GM19043 (cell line): ENCODE measurements at regions not wholly inside any gene's neighbourhood (a gene's known extent, or its start where the extent isn't known, plus 50 kb on each side); places are given as distances from the start of the nearest gene placed in this dataset.

ENCODE experiments used
- ATAC-seq: cut with Tn5 transposase; IDR thresholded peaks from one replicate; pipeline ENCODE4 v1.9.1; 2021; ENCODE audit warnings: low read depth; ENCODE audit not compliant: unreplicated experiment

GRCh38 chr21:15229390-15229789, 164.6 kb upstream of the NRIP1 start:
- ATAC-seq: no peak

GRCh38 chr21:15233611-15234010, 168.8 kb upstream of the NRIP1 start:
- ATAC-seq: no peak

DNA sequence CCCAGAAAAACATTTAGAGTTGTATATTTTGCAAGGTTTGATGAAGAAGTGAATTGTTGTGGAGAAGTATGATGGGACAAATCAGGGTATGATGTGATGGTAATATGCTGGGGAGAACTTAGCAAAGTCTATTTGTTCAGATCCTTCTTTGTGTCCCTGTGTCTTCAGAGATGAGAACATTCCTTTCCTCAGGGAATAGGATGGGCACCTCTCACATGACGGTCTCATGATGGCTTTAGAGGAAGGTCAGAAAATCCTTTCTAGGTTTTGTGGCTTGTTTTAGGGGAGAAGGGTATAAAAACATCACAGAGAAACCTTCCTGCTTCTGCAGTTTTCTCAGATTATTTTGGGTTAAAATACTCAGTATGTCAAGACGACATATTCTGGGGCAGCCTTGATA, 171.3 kb upstream of the NRIP1 start:
- no peak for ATAC-seq

- ATAC-seq: no peak
Measured at GRCh38 chr21:15240848-15241247, 176.0 kb upstream of the NRIP1 start.

DNA sequence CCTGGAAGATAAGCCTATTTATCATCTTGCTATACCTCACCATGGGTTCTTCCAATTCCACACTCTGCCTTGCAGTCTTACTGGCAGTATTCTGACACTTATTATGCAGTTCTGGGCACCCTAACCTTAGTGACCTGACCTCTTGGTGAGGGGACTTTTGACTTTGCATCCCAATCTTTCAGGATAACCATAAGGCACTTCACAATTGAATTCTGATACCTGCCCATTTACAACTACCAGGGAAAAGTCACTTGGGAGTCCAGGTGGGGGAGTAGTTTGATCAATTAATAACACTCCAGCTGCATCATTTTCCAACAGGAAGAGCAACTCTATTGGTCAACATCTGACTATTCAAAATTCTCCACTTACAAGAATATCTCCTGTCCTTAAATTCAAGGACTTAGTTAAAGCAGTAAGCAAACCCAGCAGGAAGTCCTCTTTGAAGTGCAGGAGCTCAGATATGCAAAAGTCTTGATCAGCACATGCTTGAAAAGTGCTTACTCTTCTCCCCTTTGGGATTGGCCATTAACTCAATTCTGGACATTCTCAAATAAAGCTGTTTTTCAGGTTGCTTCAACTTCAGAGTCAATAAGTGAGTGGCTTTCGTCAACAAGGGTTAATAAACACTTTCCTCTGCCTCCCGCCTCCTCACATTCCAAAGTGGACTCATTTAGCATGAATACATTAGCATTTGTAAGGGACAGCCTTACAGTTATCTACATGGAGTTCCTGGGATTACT, 177.4 kb upstream of the NRIP1 start:
- ATAC-seq: no peak

- ATAC-seq: no peak
Measured at GRCh38 chr21:15242906-15243305, 178.1 kb upstream of the NRIP1 start.

DNA sequence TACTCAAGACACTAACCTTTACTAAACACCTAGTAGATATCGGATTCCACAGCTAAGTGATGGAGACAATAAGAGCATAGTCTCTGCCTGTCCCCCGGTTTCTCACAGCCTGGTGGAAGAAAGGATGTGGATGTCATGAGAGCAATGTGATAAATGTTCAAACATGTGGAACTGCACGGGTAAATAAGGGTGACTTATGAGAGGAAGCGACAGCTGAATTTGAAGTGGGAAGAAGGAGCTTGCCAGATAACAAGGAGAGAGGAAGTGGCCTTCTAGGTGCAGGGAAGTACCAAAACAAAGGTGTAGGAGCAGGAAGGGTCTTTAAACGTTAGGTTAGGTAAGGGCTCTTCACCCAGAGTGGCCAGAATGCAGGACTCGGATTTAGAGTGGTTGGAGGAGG, 178.6 kb upstream of the NRIP1 start:
- ATAC-seq: no peak

DNA sequence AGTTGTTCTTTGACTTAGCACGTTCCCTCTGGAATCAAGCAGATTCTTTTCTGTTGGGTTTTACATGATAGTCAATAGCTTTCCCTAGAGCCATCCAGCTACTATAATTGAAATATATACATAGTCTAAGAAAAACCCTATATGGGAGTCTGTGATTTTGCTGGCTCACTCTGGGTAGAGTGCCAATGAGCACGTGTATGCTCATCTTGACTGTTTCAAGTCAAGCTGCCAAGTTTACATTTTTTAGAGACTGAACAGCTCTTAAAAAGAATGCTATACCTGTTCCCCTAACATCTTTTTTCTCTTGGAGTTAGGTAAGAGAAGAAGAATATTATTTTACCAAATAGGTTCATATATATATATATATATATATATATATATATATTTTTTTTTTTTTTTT, 182.8 kb upstream of the NRIP1 start:
- no peak for ATAC-seq

- ATAC-seq: no peak
Measured at GRCh38 chr21:15249285-15249993, 184.6 kb upstream of the NRIP1 start.

DNA sequence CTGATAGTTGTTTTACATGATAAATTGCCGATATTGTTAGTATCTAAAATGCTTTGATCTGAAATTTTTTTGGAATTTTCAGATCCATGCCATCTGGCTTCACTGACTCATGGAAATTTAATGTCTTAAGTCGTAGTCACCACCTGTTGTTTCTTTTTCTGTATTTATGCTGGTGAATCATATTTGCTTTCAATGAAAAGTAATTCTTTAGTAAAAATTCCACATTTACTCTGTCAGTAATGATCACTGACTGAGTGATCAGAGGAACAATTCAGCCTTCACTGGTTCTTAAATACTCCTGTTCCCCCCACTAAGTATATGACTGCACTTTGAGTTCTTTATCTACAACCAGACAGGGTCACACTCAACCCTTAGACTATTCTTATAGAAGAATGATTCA, 185.6 kb upstream of the NRIP1 start:
- no peak for ATAC-seq

- ATAC-seq: no peak
Measured at GRCh38 chr21:15252431-15252830, 187.6 kb upstream of the NRIP1 start.

DNA sequence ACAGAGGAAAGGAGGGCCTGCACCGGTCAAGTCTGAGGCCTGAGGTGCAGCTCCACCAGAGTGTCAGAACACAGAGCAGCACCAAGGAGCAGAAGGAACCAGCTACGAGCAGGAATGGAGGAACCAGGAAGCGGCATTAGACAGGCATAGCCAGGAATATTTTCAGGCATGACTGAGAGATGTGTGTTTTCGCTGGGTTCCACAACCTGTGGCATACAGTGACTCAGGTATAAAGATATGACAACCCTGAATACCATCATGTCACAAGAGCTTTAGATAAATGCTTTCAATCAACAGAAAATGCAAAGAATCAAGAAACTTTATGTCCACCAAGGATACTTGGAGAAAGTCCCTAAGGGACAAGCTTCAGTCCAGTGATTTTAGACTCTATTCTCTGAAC, 189.3 kb upstream of the NRIP1 start:
- no peak for ATAC-seq

DNA sequence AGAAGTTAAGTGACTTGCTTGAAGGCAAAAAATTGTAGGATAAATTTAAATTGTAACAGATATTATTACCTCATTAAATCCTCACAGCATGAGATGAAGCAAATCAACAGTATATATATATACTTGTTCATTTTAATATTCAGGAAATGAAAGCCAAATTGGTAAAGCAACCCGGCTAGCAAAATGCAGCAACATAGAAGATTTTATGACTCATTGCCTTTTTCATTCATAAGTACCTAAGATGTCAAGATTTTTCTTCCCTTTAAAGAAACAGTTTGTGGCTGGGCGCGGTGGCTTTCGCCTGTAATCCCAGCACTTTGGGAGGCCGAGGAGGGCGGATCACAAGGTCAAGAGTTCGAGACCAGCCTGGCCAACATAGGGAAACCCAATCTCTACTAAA, 190.5 kb upstream of the NRIP1 start:
- ATAC-seq: no peak

DNA sequence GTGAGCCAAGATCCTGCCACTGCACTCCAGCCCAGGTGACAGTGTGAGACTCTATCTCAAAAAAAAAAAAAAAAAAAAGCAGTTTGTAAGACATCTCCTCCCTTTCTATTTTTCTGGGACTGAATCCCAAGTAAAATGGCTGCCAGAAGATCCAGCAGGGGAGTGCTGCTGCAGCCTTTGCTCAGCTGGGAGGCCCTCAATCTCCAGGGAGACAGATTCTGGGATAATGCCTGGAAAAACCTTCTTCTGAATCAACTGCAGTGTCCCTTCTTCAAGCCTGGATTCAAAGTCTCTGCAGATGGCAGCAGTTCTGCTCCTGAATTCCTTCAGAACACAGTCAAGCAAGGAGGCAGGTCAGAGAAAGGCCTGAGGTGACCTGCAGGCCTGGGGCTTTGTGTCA, 191.0 kb upstream of the NRIP1 start:
- ATAC-seq: no peak

GRCh38 chr21:15256996-15257395, 192.2 kb upstream of the NRIP1 start:
- no peak for ATAC-seq

- no peak for ATAC-seq
Measured at GRCh38 chr21:15257646-15258045, 192.8 kb upstream of the NRIP1 start.

- ATAC-seq: no peak
Measured at GRCh38 chr21:15259824-15260223, 195.0 kb upstream of the NRIP1 start.

GRCh38 chr21:15260604-15261003, 195.8 kb upstream of the NRIP1 start:
- ATAC-seq: no peak

DNA sequence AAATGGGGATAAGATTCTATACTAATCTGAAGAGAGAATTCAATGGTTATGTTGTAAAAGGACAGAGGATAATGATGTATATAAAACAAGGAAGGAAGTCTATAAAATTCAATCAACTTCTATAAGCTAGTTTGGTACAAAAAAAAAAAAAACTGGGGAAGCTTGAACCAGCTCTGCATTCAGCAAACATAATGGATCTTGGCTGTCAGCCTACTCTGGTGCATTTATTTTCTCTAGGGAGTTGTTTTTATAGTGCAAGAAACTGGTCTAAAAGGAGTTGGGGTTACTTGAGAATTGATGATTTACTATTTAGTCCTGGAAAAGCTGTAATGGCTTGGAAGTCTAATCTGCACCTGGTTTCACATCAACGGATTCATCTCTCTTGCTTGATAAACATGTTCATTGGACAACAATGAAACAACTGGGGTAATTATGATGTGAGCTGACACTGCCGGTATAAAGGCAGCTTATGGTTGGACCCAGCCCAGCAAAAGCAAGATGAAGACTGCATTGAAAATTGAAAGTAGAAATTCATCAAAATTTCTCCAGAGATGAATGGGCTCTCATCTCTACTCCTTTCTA, 199.4 kb upstream of the NRIP1 start:
- no peak for ATAC-seq

GRCh38 chr21:15272171-15272570, 207.4 kb upstream of the NRIP1 start:
- ATAC-seq: no peak

DNA sequence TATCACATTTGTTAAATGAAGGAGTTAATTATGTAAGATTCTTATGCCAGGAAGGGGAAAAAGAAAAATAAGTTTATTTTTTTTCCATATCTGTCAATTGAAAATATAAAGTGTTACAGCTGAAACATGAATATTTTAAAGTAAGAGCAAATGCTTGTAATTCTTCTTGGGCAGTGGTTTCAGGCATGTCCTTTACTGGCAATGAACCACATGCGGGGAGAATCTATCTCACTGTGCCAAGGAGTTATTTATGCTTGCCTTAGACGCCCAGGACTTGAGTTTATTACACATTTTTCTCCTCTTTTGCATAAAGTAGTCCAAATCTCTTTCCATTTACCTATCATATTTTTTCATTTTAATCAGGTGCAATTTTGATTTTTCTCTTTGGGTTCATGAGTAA, 207.8 kb upstream of the NRIP1 start:
- ATAC-seq: no peak

- no peak for ATAC-seq
Measured at GRCh38 chr21:15273244-15273643, 208.4 kb upstream of the NRIP1 start.
